Lower leg skin (tissue), 4 donors: ENCODE measurements at regions not wholly inside any gene's neighbourhood (a gene's known extent, or its start where the extent isn't known, plus 50 kb on each side); places are given as distances from the start of the nearest gene placed in this dataset.
A peak's percentile ranks its signal among the peaks of the same experiment; 100 is the strongest.

Source experiments
- DNase-seq, 2 donors: peaks; one replicate each; pipeline ENCODE4 v3.0.0-alpha.2; 2019; ENCODE audit warnings: low spot score in 2 of 2
- H3K4me3 ChIP-seq: fragments of 200-600 bp; sonication (generic); 2 replicates; pipeline ENCODE4 v1.5.1; 2017; ENCODE audit warnings: mild to moderate bottlenecking, low read depth; ENCODE audit not compliant: poor library complexity, severe bottlenecking
- CTCF ChIP-seq, 3 donors: fragments of 450-650 bp; IDR thresholded peaks; one replicate each; pipeline ENCODE4 v1.5.1; 2016; ENCODE audit warnings: antibody characterized with exemption in 3 of 3, mild to moderate bottlenecking in 3 of 3, moderate library complexity in 2 of 3
- POLR2A ChIP-seq, 2 donors: fragments of 450-650 bp; IDR thresholded peaks; one replicate each; pipeline ENCODE4 v1.6.1; 2016 to 2017; ENCODE audit warnings: antibody characterized with exemption in 2 of 2, mild to moderate bottlenecking in 1 of 2, moderate library complexity in 1 of 2
- WGBS, 2 donors: methylation state at CpG; one replicate each; pipeline ENCODE4 v1.1.5; 2018; 5-methylcytosine and 5-hydroxymethylcytosine counted together
- intact Hi-C: fragments of 100-400 bp; cut with DNase I; formaldehyde crosslinking; loops from one replicate; pipeline ENCODE4 v1.15.0; 2023; ENCODE audit warnings: low total_unique reads

GRCh38 chr2:121095257-121096080, 189.5 kb downstream of the TFCP2L1 start:
- no peak overlapping the region for H3K4me3 ChIP-seq
- peak in 1 of 2 donors; percentile 56 for DNase-seq
- intact Hi-C loops, result no loop called here
- 22 to 28% methylated on average over 15 to 17 of the region's 19 CpGs for WGBS, 2 donors
- no peak for TF ChIP-seq POLR2A (IDR thresholded peaks at IDR 0.05)
- TF ChIP-seq CTCF (IDR thresholded peaks at IDR 0.05), result no peak

DNA sequence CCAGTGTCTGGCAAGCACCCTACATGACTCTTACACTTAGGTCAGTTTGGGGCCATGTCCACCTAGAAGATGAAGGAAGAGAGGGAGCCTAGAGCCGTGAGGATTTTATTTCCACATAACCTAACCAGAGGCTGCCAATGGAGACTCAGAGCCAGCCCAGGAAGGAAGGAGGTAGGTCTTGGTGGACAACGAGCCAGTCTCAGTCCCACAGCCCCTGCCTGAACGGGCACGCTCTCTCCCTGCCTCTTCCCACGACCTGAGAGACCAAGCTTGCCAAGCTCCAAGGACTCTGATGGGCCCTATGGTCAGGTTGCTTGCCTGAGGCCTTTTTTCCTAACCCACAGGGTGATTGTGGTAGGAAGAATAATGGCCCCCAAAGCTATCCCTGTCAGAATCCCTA, 188.4 kb downstream of the TFCP2L1 start:
- 74 to 75% methylated on average over 5 of the region's 5 CpGs for WGBS, 2 donors
- DNase-seq, result no peak
- TF ChIP-seq CTCF (IDR thresholded peaks at IDR 0.05) (no peak), POLR2A (IDR thresholded peaks at IDR 0.05) (no peak)
- intact Hi-C loops, result no loop called here
- no peak overlapping the region for H3K4me3 ChIP-seq

DNA sequence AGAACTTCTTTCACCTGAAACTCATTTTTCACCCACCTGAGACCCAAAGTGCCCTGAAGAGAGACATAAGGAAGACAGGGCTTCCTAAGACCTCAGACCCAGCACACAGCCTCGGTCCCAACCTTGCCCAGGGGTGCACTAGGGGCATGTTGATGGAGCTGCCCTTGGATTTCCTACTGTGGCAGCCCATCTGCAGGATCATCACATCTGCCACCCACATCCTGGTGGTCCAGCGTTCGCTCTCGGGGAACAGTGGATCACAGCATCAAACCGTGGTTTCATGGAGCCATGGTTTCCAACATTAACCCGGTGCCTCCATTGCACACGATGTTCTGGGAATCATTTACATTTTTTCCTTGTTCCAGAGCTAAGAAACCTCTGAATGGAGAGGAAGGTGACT, 186.4 kb downstream of the TFCP2L1 start:
- TF ChIP-seq CTCF (IDR thresholded peaks at IDR 0.05) (no peak), POLR2A (IDR thresholded peaks at IDR 0.05) (no peak)
- intact Hi-C loops, result no loop called here

GRCh38 chr2:121099329-121100290, 185.4 kb downstream of the TFCP2L1 start:
- no peak overlapping the region for H3K4me3 ChIP-seq
- 60 to 61% methylated on average over 8 of the region's 8 CpGs for WGBS, 2 donors
- no peak for DNase-seq
- intact Hi-C loops, result no loop called here
- TF ChIP-seq CTCF (IDR thresholded peaks at IDR 0.05) (no peak), POLR2A (IDR thresholded peaks at IDR 0.05) (no peak)

More for the DNA sequence above, 186.4 kb downstream of the TFCP2L1 start:
- H3K4me3 ChIP-seq, result no peak overlapping the region
- DNase-seq, result no peak
- WGBS, 2 donors, result 89 to 97% methylated on average over 6 to 7 of the region's 7 CpGs

DNA sequence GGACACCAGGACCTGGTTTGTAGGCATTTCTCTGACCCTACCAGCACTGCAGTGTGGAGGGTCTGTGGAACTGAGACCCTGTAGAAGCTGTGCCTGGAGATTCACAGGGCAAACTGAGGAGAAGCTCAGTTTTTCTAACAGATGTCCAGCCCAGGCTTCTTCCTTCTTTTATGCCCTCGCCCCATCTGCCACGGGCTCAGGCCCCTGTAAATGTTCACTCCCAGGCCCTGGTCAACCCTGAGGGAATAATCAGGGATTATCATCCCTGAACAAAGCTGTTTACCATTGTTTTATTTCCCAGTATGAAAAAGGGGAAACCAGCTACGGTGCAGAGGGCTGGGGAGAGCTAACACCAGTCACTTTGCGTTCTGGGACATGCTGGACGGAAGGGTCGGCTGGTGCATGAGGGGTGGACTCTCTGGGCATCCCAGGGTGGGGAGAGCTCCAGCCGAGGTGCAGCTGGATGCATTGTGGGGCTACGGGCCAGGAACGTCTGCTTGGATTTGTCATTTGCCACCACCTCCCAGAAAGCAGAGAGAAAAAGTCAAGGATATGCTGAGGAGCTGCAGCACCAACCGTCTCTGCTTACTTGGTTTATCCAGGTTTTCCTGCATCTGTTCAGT, 183.8 kb downstream of the TFCP2L1 start:
- WGBS, 2 donors, result 79 to 82% methylated on average over 10 of the region's 10 CpGs
- intact Hi-C loops, result no loop called here
- H3K4me3 ChIP-seq, result no peak overlapping the region
- TF ChIP-seq CTCF (IDR thresholded peaks at IDR 0.05) (no peak), POLR2A (IDR thresholded peaks at IDR 0.05) (no peak)
- DNase-seq, result no peak
